ENCODE measurements at regions not wholly inside any gene's neighbourhood (a gene's known extent, or its start where the extent isn't known, plus 50 kb on each side); places are given as distances from the start of the nearest gene placed in this dataset.

GRCh38 chr5:58148254-58148775 is 311.6 kb downstream of the PLK2 start:
- H3K27ac ChIP-seq (ENCODE audit: insufficient read depth, low read depth, low read length, poor library complexity, severe bottlenecking) = no peak overlapping the region
- no peaks in the 10 kb centered on the region for H3K9me3 ChIP-seq (ENCODE audit: control insufficient read depth, low read length)
- H3K36me3 ChIP-seq (ENCODE audit: control insufficient read depth, insufficient read depth, low read length) = no peaks in the 10 kb centered on the region
- no peaks in the 10 kb centered on the region for H3K27me3 ChIP-seq (ENCODE audit: control insufficient read depth, insufficient read depth, low read length, poor library complexity, severe bottlenecking)
- H3K4me1 ChIP-seq (ENCODE audit: control insufficient read depth, insufficient read depth, low read length) = no peaks in the 10 kb centered on the region
- no peak overlapping the region for H3K4me3 ChIP-seq (ENCODE audit: insufficient read depth, low read depth, low read length)

- no peaks in the 10 kb centered on the region for H3K27me3 ChIP-seq (ENCODE audit: control insufficient read depth, insufficient read depth, low read length, poor library complexity, severe bottlenecking)
- WGBS, 2 experiments = 96 to 99% methylated on average over 9 to 10 of the region's 11 CpGs
- no peaks in the 10 kb centered on the region for H3K4me1 ChIP-seq (ENCODE audit: control insufficient read depth, insufficient read depth, low read length)
- no peak overlapping the region for H3K4me3 ChIP-seq (ENCODE audit: insufficient read depth, low read depth, low read length)
- no peak overlapping the region for H3K27ac ChIP-seq (ENCODE audit: insufficient read depth, low read depth, low read length, poor library complexity, severe bottlenecking)
- H3K36me3 ChIP-seq (ENCODE audit: control insufficient read depth, insufficient read depth, low read length) = no peaks in the 10 kb centered on the region
- H3K9me3 ChIP-seq (ENCODE audit: control insufficient read depth, low read length) = no peaks in the 10 kb centered on the region
These were observed 314.4 kb downstream of the PLK2 start for GRCh38 chr5:58145397-58145934.

- H3K36me3 ChIP-seq (ENCODE audit: control insufficient read depth, insufficient read depth, low read length) = no peaks in the 10 kb centered on the region
- no peak overlapping the region for H3K4me3 ChIP-seq (ENCODE audit: insufficient read depth, low read depth, low read length)
- H3K4me1 ChIP-seq (ENCODE audit: control insufficient read depth, insufficient read depth, low read length) = no peaks in the 10 kb centered on the region
- H3K27ac ChIP-seq (ENCODE audit: insufficient read depth, low read depth, low read length, poor library complexity, severe bottlenecking) = no peak overlapping the region
- 91 to 92% methylated on average over 1 of the region's 2 CpGs for WGBS, 2 experiments
- no peaks in the 10 kb centered on the region for H3K9me3 ChIP-seq (ENCODE audit: control insufficient read depth, low read length)
- no peaks in the 10 kb centered on the region for H3K27me3 ChIP-seq (ENCODE audit: control insufficient read depth, insufficient read depth, low read length, poor library complexity, severe bottlenecking)
These were observed 316.2 kb downstream of the PLK2 start for GRCh38 chr5:58143727-58144126.

GRCh38 chr5:58143181-58143580 is 316.7 kb downstream of the PLK2 start:
- no peaks in the 10 kb centered on the region for H3K4me1 ChIP-seq (ENCODE audit: control insufficient read depth, insufficient read depth, low read length)
- H3K9me3 ChIP-seq (ENCODE audit: control insufficient read depth, low read length) = no peaks in the 10 kb centered on the region
- no peaks in the 10 kb centered on the region for H3K27me3 ChIP-seq (ENCODE audit: control insufficient read depth, insufficient read depth, low read length, poor library complexity, severe bottlenecking)
- H3K27ac ChIP-seq (ENCODE audit: insufficient read depth, low read depth, low read length, poor library complexity, severe bottlenecking) = no peak overlapping the region
- 89 to 94% methylated on average over 1 of the region's 1 CpG for WGBS, 2 experiments
- H3K4me3 ChIP-seq (ENCODE audit: insufficient read depth, low read depth, low read length) = no peak overlapping the region
- H3K36me3 ChIP-seq (ENCODE audit: control insufficient read depth, insufficient read depth, low read length) = no peaks in the 10 kb centered on the region

- no peaks in the 10 kb centered on the region for H3K4me1 ChIP-seq (ENCODE audit: control insufficient read depth, insufficient read depth, low read length)
- no peak overlapping the region for H3K4me3 ChIP-seq (ENCODE audit: insufficient read depth, low read depth, low read length)
- H3K36me3 ChIP-seq (ENCODE audit: control insufficient read depth, insufficient read depth, low read length) = no peaks in the 10 kb centered on the region
- H3K27ac ChIP-seq (ENCODE audit: insufficient read depth, low read depth, low read length, poor library complexity, severe bottlenecking) = no peak overlapping the region
- no peaks in the 10 kb centered on the region for H3K9me3 ChIP-seq (ENCODE audit: control insufficient read depth, low read length)
- 86 to 100% methylated on average over 2 of the region's 2 CpGs for WGBS, 2 experiments
- H3K27me3 ChIP-seq (ENCODE audit: control insufficient read depth, insufficient read depth, low read length, poor library complexity, severe bottlenecking) = no peaks in the 10 kb centered on the region
These were observed 321.1 kb downstream of the PLK2 start for GRCh38 chr5:58138791-58139190.

- no peaks in the 10 kb centered on the region for H3K4me1 ChIP-seq (ENCODE audit: control insufficient read depth, insufficient read depth, low read length)
- H3K36me3 ChIP-seq (ENCODE audit: control insufficient read depth, insufficient read depth, low read length) = no peaks in the 10 kb centered on the region
- H3K27ac ChIP-seq (ENCODE audit: insufficient read depth, low read depth, low read length, poor library complexity, severe bottlenecking) = no peak overlapping the region
- no peaks in the 10 kb centered on the region for H3K27me3 ChIP-seq (ENCODE audit: control insufficient read depth, insufficient read depth, low read length, poor library complexity, severe bottlenecking)
- H3K4me3 ChIP-seq (ENCODE audit: insufficient read depth, low read depth, low read length) = no peak overlapping the region
- 90 to 95% methylated on average over 4 of the region's 5 CpGs for WGBS, 2 experiments
- H3K9me3 ChIP-seq (ENCODE audit: control insufficient read depth, low read length) = no peaks in the 10 kb centered on the region
These were observed 323.5 kb downstream of the PLK2 start for GRCh38 chr5:58136406-58136805.

GRCh38 chr5:58135571-58136335 is 324.1 kb downstream of the PLK2 start:
- 94 to 100% methylated on average over 2 of the region's 5 CpGs for WGBS, 2 experiments
- Histone ChIP-seq H3K36me3 (ENCODE audit: control insufficient read depth, insufficient read depth, low read length) (no peaks in the 10 kb centered on the region), H3K4me3 (ENCODE audit: insufficient read depth, low read depth, low read length) (no peak overlapping the region), H3K27ac (ENCODE audit: insufficient read depth, low read depth, low read length, poor library complexity, severe bottlenecking) (no peak overlapping the region), H3K9me3 (ENCODE audit: control insufficient read depth, low read length) (no peaks in the 10 kb centered on the region), H3K4me1 (ENCODE audit: control insufficient read depth, insufficient read depth, low read length) (no peaks in the 10 kb centered on the region), H3K27me3 (ENCODE audit: control insufficient read depth, insufficient read depth, low read length, poor library complexity, severe bottlenecking) (no peaks in the 10 kb centered on the region)

GRCh38 chr5:58133631-58134296 is 326.1 kb downstream of the PLK2 start:
- H3K27me3 ChIP-seq (ENCODE audit: control insufficient read depth, insufficient read depth, low read length, poor library complexity, severe bottlenecking) = no peaks in the 10 kb centered on the region
- no peaks in the 10 kb centered on the region for H3K9me3 ChIP-seq (ENCODE audit: control insufficient read depth, low read length)
- no peaks in the 10 kb centered on the region for H3K36me3 ChIP-seq (ENCODE audit: control insufficient read depth, insufficient read depth, low read length)
- no peaks in the 10 kb centered on the region for H3K4me1 ChIP-seq (ENCODE audit: control insufficient read depth, insufficient read depth, low read length)
- 83 to 88% methylated on average over 4 to 5 of the region's 5 CpGs for whole genome bisulfite sequencing, 2 experiments
- H3K4me3 ChIP-seq (ENCODE audit: insufficient read depth, low read depth, low read length) = no peak overlapping the region
- H3K27ac ChIP-seq (ENCODE audit: insufficient read depth, low read depth, low read length, poor library complexity, severe bottlenecking) = no peak overlapping the region

- no peaks in the 10 kb centered on the region for H3K9me3 ChIP-seq (ENCODE audit: control insufficient read depth, low read length)
- 85 to 87% methylated on average over 7 of the region's 7 CpGs for WGBS, 2 experiments
- H3K36me3 ChIP-seq (ENCODE audit: control insufficient read depth, insufficient read depth, low read length) = no peaks in the 10 kb centered on the region
- H3K27ac ChIP-seq (ENCODE audit: insufficient read depth, low read depth, low read length, poor library complexity, severe bottlenecking) = no peak overlapping the region
- no peaks in the 10 kb centered on the region for H3K27me3 ChIP-seq (ENCODE audit: control insufficient read depth, insufficient read depth, low read length, poor library complexity, severe bottlenecking)
- H3K4me3 ChIP-seq (ENCODE audit: insufficient read depth, low read depth, low read length) = no peak overlapping the region
- H3K4me1 ChIP-seq (ENCODE audit: control insufficient read depth, insufficient read depth, low read length) = no peaks in the 10 kb centered on the region
These were observed 326.7 kb downstream of the PLK2 start for GRCh38 chr5:58133216-58133615.

Measured in ectodermal cell (in vitro differentiated cells).